ENCODE measurements at regions not wholly inside any gene's neighbourhood (a gene's known extent, or its start where the extent isn't known, plus 50 kb on each side); places are given as distances from the start of the nearest gene placed in this dataset.

DNA sequence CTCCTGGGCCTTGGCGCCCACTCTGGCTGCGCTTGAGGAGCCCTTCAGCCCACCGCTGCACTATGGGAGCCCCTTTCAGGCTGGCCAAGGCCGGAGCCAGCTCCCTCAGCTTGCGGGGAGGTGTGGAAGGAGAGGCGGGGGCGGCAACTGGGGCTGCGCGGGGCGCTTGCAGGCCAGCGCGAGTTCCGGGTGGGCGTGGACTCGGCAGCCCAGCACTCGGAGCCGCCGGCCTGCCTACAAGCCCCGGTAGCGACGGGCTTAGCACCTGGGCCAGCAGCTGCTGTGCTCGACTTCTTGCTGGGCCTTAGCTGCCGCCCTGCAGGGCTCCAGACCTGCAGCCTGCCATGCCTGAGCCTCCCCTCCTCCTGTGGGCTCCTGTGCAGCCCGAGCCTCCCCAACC lies 141.5 kb upstream of the SLC39A10 start:
- TF ChIP-seq JUND (IDR thresholded peaks at IDR 0.05) (no peak), ZBTB33 (IDR thresholded peaks at IDR 0.05; ENCODE audit: extremely low read depth, insufficient replicate concordance, low read length) (no peak)
- TF ChIP-seq, protein P1, sequence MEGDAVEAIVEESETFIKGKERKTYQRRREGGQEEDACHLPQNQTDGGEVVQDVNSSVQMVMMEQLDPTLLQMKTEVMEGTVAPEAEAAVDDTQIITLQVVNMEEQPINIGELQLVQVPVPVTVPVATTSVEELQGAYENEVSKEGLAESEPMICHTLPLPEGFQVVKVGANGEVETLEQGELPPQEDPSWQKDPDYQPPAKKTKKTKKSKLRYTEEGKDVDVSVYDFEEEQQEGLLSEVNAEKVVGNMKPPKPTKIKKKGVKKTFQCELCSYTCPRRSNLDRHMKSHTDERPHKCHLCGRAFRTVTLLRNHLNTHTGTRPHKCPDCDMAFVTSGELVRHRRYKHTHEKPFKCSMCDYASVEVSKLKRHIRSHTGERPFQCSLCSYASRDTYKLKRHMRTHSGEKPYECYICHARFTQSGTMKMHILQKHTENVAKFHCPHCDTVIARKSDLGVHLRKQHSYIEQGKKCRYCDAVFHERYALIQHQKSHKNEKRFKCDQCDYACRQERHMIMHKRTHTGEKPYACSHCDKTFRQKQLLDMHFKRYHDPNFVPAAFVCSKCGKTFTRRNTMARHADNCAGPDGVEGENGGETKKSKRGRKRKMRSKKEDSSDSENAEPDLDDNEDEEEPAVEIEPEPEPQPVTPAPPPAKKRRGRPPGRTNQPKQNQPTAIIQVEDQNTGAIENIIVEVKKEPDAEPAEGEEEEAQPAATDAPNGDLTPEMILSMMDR (IDR thresholded peaks at IDR 0.05 in 2 of 3, conservative IDR thresholded peaks at IDR 0.05 in 1 of 3; ENCODE audit: borderline replicate concordance in 1 of 3, insufficient read depth in 1 of 3, low read depth in 2 of 3, low read length in 2 of 3): no peak

Measured in HCT116 (cell line).